HG02642 (cell line): ENCODE measurements at regions not wholly inside any gene's neighbourhood (a gene's known extent, or its start where the extent isn't known, plus 50 kb on each side); places are given as distances from the start of the nearest gene placed in this dataset.

Source experiments
- ATAC-seq: cut with Tn5 transposase; IDR thresholded peaks from one replicate; pipeline ENCODE4 v1.9.1; 2021; ENCODE audit warnings: mild to moderate bottlenecking; ENCODE audit not compliant: unreplicated experiment, poor library complexity

GRCh38 chr1:25084407-25084806 lies 147.9 kb downstream of the SYF2 start:
- ATAC-seq, result no peak

DNA sequence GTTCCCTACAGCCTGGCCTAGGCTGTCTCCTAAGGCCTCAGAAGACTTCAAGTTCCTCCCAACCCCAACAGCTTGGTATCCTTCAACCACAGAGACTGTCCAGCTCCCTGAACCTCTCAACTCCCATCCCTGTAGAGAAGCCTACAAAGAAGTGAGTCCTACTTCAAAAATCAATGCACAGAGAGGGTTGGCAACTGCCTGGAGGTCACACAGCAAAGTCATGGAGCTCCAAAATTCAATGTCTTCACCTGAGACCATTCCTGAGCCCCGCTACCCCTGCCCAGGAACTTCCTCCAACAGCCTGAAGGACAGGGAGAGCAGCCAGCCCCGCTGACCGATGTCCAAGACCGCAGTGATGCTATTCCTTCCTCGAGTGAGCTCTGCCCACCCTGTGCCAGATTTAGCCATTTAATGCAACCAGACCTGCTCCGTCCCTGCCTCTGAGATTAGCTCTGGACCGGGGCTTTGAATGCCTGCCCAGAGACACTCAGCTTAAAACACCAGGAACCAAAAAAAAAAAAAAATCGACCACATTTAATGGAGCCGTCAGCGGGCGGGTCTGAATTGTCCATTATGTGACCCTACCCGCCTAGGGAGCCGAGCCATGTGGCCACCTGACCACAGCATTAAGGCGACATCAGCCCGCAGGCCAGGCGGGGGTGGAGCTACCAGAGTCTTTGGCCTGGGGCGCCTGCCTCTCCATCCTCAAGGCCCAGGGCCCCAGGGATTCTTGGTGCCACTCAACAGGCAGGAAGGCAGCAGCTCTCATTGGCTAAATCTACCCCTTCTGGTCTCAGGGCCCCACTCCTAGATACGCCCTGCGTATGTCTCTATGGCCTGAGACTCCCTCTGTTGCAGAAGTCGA lies 148.6 kb downstream of the SYF2 start:
- no peak for ATAC-seq

DNA sequence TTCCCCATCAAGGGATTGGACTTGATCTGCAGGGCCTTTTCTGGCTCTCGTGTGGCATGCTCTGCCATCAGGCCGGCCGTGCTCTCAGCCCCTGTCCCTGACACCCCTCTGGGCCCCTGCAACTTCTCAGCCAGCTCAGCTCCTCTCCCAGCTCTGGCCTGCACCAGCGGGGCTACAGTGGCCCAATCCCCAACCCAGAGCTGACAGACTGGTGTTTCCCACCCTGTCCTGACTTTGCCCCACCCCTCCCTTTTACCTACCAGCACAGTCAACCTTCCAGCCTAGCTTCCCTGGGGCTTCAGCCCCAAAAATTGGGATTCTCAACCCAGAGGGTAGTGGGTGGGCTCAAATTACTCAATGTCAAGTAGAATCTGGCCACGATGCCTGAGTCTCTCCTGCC lies 149.3 kb downstream of the SYF2 start:
- no peak for ATAC-seq

GRCh38 chr1:25082216-25082899 lies 149.9 kb downstream of the SYF2 start:
- ATAC-seq, result no peak

GRCh38 chr1:25081496-25081895 lies 150.8 kb downstream of the SYF2 start:
- no peak for ATAC-seq

DNA sequence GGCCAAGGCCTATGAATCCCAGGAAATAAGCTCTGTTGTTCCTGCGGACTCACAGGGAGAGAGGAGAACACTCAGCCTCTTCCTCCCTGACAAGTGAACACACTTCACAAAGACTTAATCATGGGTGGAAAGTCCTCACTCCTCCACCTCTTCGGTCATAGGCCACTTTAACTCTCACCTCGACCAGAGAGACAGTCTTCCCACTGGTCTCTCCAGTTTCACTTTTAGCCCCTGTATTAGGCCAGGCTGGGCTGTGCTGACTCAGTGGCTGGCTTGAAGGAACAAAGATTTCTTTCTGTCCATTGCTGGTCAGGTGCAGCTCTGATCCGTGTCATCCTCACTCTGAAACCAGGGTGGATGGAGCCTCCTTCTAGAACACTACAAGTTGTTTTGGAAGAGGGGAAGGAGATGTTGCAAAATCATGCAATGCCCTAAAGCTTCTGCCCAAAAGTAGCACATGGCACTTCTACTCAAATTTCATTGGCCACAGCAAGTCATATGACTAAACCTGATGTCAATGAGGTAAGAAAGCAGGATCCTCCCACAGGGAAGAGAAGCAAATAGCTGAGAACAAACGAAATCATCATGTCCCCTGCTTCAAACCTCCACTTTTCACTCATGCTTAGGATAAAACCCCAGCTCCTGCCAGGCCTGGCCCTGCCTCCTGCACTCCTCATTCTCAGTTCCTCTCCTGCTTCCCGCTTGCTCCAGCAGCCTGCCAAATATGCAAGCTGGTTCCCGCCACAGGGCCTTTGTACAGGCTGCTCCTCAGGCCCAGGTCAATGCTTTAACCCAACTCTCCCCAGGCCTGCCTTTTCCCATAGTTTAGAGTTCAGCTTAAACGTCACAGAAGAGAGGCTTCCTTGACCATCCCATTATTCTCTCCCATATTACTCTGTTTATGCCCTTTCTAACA lies 150.5 kb upstream of the RUNX3 start:
- ATAC-seq, result no peak

DNA sequence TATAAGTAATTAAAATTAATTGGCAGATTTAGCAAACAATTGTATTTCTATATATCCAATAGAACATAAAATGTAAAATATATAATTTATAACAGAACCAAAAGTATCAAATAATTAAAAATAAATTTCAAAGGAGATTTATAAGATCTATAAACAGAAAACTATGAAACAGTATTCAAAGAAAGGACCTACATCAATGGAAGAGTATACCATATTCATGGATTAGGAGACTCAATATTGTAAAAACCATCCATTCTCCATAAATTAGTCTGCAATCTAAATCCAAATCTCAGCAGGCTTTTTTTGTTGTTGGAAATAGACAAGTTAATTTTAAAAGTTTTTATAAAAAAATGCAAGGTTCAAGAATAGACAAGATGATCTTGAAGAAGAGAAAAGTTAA lies 149.0 kb upstream of the RUNX3 start:
- ATAC-seq, result no peak

DNA sequence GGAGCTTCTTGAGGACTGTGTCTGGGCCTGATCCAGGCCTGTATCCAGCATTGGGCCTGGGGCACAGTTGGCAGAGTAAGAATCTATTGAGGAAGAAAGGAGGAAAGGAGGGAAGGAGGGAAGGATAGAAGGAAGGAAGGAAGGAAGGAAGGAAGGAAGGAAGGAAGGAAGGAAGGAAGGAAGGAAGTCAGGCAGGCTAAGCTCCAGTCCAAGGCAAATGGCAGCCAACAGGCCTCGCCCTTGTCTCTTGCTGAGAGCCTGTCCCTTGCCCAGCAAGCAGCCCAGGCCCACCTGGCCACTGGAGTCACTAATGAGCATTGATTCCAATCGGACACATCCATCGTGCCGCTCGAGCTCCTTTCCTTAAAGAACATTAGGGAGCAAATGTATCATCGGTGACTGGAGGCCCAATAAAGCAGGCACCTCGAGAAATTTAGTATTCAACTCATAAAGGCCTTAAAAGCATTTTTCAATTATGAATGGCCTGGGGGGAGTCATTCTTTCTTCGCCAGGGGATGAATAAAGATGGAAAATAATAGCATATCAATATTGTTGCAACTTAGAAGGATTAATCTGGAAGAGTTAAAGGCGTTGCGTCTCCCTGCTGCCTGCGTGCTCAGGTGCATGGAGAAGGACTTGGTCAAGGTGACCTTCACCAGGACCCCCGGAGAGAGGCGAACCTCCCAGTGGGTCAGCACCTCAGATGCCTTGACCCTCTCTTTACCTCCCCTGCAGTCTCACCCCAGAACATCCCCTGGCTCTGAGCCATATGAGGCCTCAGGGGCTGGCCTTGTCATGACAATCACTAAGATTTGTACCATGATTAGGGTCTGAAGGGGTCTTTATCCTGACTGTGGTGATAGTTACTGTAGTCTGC lies 144.5 kb upstream of the RUNX3 start:
- ATAC-seq, result no peak

- ATAC-seq, result no peak
Measured at GRCh38 chr1:25073640-25074270, 143.7 kb upstream of the RUNX3 start.

DNA sequence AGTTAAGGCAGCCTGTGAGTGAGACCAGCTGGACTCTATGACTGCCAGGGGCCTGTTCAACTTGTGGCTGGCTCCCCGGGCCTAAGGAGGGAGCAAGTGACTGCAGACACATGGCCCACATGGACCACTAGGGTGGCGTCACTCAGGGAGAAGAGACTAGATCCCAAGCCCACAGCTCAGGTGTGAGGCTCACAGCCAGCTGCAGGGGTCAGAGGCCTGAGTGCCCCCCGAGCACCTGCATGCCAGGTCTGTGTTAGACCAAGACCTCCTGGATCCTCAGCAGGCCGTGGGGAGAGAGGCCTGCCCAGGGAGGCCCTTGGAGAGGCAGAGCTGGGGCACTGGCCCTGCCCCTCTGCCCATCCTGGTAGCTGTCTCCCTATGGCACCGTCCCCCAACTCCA lies 142.4 kb upstream of the RUNX3 start:
- no peak for ATAC-seq

DNA sequence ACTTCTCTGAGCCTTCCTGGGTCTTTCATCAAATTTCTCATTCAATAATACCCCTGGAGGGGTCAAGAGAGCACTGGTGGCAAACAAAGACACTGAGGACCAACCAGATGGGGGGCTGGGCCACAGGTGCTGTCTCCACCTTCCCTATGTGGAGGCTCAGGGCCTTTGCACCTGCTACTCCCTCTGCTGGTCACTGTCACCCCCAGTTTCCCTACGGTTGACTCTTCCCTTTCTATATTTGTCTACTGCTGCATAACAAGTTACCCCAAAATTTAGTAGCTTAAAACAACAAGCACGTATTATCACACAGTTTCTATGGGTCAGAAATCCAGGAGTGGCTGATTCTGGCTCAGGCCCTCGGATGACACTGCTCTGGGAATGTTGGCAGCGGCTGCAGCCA lies 138.8 kb upstream of the RUNX3 start:
- ATAC-seq, result no peak

- ATAC-seq, result no peak
Measured at GRCh38 chr1:25068316-25068715, 138.2 kb upstream of the RUNX3 start.

GRCh38 chr1:25067518-25068251 lies 137.6 kb upstream of the RUNX3 start:
- no peak for ATAC-seq

DNA sequence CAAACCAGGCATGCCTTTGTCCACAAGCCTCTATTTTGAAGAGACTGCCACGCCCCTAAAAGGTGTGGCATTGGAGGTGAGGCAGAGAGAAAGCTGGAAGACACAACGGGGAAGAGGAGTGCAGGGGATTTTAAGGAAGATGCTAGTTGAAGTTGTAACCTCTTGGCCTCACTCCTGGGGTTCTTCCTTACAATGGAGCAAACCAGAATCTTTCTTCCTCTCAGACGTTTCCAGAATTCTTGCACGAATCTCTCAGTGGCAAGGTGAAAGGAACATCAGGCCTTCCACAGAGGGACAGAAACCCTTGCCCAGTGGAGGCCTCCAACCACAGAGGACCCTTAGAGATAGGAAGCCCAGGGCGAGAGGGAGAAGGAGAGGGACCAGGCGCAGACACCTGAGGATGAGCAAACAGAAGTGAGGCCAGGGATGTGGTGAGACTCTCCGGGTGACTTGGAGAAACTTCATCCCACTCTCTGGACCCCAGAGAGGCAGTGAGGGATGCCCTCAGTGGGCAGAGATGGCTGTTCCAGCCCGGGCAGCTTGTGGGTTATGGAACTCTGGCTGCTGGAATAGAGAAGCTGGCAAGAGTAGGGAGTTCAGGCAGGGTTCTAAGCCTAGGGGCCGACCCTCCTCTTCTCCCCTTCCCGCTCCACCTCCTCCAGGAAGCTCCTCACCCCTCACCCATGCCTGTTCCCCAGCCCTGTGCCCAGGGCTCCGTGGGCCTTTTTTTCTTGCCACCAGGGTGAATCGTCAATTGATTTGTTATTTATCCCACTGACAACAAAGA lies 136.8 kb upstream of the RUNX3 start:
- no peak for ATAC-seq

DNA sequence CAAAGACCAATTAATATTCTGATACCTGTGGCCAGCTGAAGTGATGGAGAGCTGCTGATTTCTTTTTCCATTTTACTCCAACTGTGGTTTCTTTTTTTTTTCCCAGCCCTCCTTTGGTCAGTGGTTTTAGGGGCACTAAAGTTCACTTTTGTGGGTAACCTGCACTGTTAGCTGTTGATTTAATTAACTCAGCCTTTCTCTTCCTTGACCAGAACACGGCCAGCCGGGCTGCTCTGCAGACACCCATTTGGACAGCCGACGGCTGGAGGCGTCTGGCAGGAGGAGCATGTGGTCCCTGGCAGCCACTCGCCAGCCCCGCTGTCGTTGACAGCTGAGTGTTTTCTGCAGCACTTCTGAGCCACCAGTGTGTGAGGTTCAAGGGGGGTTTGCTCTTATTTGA lies 136.2 kb upstream of the RUNX3 start:
- ATAC-seq, result no peak

- ATAC-seq, result no peak
Measured at GRCh38 chr1:25065795-25066238, 135.7 kb upstream of the RUNX3 start.

DNA sequence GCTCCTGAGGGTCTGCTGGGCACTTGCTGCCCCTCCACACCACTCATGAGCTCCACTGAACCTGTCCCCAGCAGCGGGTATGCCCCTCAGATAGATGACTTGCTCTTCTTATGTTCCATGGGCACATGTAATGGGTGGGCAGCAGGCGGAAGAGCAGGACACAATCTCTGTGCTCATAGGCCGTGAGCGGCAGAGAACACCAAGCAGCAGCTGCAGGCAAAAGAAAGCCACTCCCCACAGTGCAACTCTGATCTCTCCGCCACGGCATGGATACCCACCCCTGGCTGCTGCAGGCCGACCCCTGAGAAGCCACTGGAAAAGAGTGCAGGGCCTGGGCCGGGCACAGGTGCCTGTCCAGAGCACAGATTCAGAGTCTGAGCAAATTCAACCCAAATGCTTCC lies 135.2 kb upstream of the RUNX3 start:
- ATAC-seq, result no peak
